Retina (tissue), 1 donor: ENCODE measurements at regions not wholly inside any gene's neighbourhood (a gene's known extent, or its start where the extent isn't known, plus 50 kb on each side); places are given as distances from the start of the nearest gene placed in this dataset.
"Not testable (repeated sequence)": the region's sequence is repeated elsewhere in the genome, so short reads cannot be mapped to it uniquely, and the experiment has no call there.

Source experiments
- DNase-seq: peaks from one replicate; pipeline ENCODE4 v3.0.0-alpha.2; 2016

DNA sequence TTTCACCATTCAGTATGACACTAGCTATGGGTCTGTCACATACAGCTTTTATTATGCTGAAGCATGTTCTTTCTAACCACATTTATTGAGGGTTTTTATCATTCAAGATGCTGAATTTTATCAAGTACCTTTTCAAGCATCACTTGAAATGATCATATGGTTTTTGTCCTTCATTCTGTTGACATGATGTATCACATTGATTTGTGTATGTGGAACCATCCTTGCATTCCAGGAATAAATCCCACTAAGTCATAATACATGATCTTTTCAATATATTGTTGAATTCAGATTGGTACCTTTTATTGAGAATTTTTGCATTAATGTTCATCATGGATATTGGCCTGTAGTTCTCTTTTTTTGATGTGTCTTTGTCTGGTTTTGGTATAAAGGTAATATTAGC, 317.4 kb downstream of the NNT start:
- no peak for DNase-seq

DNA sequence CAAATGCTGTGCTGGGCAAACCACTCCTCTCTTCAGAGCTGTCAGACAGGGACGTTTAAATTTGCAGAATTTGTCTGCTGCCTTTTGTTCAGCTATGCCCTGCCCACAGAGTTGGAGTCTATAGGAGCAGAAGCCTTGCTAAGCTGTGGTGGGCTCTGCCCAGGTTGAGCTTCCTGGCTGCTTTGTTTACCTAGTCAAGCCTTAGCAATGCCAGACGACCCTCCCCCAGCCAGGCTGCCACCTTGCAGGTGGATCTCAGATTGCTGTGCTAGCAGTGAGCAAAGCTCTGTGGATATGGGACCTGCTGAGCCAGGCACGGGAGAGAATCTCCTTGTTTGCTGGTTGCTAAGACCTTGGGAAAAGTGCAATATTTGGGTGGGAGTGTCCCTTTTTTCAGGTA, 314.9 kb downstream of the NNT start:
- no peak for DNase-seq

DNA sequence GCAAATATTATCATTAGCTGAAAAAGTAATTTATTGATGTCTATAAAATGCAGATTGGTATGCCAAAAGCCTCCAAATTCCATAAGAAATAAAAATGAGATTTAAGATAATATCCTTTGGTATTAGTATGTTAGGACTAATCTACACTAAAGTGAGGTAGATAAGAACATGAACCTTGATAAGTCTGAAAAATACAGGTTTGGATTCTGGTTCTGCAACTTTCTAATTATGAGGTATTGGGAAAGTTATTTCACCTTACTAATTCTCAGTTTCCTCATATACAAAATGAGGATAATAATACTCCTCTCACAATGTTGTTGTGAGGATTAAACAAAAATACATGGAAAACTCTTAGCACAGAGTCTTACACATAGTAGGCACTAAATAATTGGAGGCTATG, 300.1 kb downstream of the NNT start:
- DNase-seq, result no peak

GRCh38 chr5:43900974-43901373, 298.0 kb downstream of the NNT start:
- no peak for DNase-seq

- no peak for DNase-seq
Observed at GRCh38 chr5:43895876-43896275, 292.9 kb downstream of the NNT start.

- no peak for DNase-seq
Observed at GRCh38 chr5:43893951-43894684, 291.1 kb downstream of the NNT start.

DNA sequence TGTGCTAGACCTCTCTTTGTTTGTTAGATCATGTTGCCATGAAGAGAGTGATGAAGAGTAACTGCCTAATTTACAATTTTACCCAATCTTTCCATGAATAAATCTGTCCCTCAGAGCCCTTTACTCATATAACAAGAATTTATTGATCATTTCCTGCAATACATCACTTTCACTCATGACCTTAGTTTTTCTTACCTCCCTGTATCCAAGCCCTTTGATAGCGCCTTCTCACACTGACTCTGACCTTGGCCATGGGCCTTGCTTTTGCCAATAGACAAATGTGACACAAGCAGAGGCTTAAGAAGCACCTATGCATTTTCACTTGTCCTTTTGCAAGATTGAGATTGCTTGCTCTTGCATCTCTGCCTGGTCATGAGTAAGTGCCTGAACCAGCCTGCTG, 288.1 kb downstream of the NNT start:
- DNase-seq, result no peak

GRCh38 chr5:43889233-43889632, 286.3 kb downstream of the NNT start:
- no peak for DNase-seq

GRCh38 chr5:43875741-43876140, 272.8 kb downstream of the NNT start:
- no peak for DNase-seq

DNA sequence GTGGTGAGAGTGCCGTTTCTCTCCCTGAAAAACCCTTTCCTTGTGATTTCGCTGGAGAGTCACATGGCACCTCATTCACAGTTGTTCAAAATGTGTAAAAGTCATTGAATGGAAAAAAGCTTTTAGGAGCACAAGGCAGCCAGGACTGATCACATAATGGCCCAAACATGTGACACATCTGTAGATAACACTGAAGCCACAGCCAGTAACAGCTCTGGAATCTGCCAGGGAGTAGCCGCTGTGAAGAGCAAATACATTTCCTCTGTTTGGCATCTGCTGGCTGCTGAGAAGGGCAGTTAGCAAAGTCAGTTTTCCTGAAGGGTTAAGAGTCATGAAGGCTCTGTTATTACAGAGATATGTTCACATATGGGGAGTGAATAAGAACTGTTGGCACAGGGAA, 271.8 kb downstream of the NNT start:
- DNase-seq, result no peak

DNA sequence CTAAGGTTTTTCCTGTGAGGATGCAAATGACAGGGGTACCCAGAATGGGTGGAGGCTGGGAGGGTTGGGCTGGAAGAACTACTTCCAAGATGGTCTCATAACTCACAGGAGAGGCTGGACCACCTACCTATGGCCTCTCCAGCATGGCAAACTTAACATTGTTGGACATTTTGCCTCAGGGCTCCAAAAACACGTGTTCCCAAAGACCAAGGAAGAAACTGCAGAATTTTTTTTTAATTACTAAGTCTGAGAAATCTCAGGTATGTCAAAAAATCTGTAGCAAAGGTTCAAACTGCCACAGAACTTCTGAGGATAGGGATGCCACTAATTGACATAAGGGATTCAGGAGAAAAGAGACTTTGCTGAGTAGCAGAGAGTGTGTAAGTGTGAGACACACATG, 270.8 kb downstream of the NNT start:
- no peak for DNase-seq

DNA sequence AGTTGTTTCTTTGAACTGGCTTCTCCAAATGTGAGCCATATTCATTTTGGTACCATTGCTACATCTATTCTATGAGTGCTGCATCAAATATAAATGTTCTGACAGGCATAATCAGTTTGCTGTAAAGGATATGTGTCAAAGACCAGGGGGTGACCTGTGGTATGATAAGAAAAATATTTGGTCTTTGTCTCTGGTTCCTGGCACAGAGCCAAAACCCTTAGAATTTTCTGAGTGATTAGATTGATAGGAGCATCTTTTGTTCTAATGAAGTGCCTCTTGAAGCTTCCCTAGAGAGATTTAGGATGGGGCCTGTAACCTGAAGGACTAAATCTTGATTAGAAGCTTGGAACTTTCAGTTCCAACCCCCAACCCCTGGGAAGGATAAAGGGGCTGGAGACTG, 256.3 kb downstream of the NNT start:
- DNase-seq, result no peak

DNA sequence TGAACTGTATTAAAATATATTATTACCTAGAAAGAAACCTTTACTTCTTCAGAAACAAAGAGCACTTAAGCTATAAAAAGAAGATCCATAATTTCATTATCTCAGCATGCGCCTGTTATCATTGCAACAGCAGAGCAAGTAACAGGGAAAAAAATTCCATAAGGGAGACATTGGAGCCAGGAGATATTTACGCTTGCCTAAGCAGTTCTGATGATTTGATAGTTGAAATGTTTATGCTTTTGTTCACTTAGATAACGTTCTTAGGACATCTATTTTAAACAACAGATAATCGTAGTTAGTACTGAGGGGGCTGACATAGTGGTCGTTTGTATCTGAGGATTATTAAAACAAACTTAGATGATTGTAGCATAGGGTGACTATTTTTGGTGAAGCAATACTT, 252.5 kb downstream of the NNT start:
- no peak for DNase-seq

DNA sequence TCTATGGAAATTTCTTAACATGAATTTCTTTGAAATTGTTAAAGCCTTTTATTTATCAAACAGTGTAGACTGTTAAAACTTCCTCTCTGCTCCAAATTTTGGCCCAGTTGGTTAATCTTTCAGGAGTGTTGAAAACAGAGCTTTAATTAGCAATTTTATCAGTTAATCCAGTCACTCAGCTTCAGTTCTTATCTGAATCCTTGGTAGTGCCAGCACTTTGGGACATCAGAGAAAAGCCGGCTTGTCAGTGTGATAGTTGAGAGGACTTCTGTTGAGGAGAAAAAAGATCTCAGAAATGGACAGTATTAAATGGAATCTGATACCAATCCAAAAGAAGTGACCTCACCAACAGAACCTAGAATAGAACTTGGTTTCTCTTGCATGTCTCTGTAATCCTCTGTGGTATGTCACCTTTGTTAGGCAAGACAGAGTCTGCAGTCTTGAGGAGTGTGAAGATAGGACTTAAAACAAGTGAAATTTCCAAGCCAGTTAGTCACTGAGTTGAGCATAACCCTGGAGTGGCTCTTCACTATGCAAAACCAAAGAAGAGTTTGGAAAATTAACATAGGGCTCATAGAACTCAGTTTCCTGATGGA, 251.8 kb downstream of the NNT start:
- no peak for DNase-seq

DNA sequence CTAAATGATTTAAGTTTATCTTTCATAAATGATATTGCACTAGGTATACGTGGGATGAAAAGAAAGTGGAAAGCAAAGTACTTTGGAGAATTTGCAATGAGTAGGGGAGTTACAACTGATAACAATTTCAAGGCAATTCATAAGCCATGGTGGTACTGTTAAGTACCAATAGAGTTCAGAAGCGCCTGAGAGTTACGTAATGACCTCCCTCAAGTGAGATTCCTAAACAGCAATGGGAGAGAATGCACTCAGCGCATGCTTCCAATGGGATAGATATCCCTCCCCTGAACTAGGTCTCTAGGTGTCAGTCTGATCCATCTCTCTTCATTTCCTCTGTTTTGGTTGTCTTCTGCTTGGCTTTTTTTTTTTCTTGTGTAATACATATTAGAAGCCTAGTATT, 249.3 kb downstream of the NNT start:
- DNase-seq, result no peak

DNA sequence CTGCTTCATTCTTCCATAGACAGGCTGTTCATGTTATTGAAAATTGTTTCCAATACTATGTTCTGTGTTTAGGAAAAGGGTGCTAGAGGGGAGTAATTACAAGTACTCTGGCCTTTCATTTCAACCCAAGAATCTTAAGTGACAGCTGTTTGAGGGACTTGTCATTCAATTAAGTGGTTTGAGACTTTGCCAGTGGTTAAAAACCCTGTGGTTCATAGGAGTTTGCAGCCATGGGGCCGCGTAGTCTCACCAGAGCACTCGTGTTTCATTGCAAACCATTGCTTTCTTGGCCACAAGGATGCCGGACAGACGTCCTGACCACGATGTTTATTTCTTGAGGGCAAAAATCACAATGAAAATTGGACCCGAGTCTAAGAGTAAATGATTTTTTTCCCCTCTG, 248.8 kb downstream of the NNT start:
- no peak for DNase-seq

- DNase-seq, result no peak
Observed at GRCh38 chr5:43840424-43841125, 237.6 kb downstream of the NNT start.

DNA sequence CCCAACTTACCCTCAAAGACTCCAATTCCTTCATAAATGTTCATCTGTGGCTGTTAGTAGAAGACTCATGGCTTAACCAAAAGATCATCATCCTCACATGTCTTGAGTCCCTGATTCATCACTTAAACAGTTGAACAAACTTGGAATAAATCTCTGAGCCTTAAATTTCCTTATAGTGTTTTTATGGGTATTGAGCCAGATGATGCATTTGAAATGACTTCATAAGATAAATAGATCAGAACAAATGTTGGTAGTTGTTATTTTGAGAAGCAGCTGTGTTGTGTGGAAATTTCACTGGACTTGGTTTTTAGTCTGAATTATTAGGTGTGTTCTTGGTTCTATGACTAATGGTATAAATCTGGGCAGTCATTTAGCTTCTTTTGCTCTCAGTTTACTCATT, 236.2 kb downstream of the NNT start:
- DNase-seq, result no peak

DNA sequence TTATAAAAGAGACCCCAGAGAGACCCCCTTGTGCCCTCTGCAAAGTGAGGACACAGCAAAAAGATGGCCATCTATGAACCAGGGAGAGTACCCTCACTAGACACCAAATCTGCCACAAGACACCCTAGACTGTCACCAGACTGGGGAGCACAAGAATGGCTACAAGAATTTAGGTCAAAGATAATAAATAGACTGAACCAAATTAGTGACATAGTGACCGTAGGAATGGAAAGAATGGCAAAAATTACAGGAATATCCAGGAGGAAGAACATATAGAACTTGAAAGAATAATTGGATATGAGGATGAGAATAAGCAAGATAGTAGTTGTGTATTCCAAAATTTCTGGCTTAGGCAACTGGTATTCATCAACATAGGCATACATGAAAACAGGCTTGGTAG, 235.0 kb downstream of the NNT start:
- no peak for DNase-seq

- no peak for DNase-seq
Observed at GRCh38 chr5:43837091-43837490, 234.1 kb downstream of the NNT start.

- no peak for DNase-seq
Observed at GRCh38 chr5:43833961-43834360, 231.0 kb downstream of the NNT start.

GRCh38 chr5:43824325-43824964, 221.5 kb downstream of the NNT start:
- not testable (repeated sequence) for DNase-seq

DNA sequence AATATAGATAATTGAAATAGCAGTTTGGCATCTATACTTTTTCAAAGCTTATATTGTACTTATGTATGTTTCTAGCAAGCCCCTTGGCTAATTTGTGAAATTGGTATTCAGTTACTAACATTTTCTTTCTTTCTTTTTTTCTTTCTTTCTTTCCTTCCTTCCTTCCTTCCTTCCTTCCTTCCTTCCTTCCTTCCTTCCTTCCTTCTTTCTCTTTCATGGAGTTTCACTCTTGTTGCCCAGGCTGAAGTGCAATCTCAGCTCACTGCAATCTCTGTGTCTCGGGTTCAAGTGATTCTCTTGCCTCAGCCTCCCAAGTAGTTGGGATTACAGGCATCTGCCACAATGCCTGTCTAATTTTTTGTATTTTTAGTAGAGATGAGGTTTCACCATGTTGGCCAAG, 215.4 kb downstream of the NNT start:
- DNase-seq, result not testable (repeated sequence)

DNA sequence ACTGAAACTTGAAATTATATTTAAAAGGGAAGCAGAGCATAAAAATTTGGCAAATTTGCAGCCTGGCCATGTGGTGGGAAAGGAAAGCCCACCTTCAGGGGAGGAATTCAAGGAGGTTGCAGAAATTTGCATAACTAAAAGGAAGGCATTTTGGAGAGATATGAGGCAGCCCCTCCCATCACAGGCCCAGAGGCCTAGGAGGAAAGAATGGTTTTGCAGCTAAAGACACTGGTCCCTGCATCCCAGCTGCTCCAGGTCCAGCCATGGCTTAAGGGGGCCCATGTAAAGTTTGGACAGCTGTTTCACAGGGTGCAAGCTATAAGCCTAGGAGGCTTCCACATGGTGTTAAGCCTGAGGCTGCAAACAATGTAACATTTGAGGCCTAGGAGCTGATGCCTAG, 212.5 kb downstream of the NNT start:
- no peak for DNase-seq
